OCI-LY7 (cell line): ENCODE measurements at regions not wholly inside any gene's neighbourhood (a gene's known extent, or its start where the extent isn't known, plus 50 kb on each side); places are given as distances from the start of the nearest gene placed in this dataset.

Experiments
- EZH2phosphoT487 ChIP-seq: fragments of 200-600 bp; sonication (generic); IDR thresholded peaks from 2 replicates; pipeline ENCODE4 v1.6.1; 2018; ENCODE audit warnings: low read depth, borderline replicate concordance, mild to moderate bottlenecking, mixed run types, antibody characterized with exemption, low read length, moderate library complexity, mixed read lengths
- TF ChIP-seq, protein P1 (sequence below): fragments of 200-600 bp; sonication (generic); conservative IDR thresholded peaks from 2 replicates; pipeline ENCODE4 v1.5.1; 2014; ENCODE audit warnings: mild to moderate bottlenecking, antibody characterized with exemption, low read length, moderate library complexity, mixed read lengths

DNA sequence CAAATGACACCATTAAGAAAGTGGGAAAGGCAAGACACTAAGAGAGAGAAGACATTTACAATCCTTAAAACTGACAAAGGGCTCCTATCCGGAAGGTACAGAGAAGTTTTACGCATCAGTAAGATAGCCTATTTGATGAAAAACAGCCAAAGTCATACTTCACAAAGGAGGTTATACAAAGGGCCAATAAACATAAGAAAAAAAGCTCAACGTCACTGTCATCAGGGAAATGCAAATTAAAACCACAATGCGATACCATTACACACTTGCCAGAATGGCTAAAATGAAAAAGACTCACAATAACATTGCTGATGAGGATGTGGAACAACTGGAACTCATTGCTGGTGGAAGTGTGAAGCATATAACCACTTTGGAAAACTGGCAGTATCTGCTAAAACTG is 168.6 kb upstream of the FAR2 start:
- TF ChIP-seq, protein P1, sequence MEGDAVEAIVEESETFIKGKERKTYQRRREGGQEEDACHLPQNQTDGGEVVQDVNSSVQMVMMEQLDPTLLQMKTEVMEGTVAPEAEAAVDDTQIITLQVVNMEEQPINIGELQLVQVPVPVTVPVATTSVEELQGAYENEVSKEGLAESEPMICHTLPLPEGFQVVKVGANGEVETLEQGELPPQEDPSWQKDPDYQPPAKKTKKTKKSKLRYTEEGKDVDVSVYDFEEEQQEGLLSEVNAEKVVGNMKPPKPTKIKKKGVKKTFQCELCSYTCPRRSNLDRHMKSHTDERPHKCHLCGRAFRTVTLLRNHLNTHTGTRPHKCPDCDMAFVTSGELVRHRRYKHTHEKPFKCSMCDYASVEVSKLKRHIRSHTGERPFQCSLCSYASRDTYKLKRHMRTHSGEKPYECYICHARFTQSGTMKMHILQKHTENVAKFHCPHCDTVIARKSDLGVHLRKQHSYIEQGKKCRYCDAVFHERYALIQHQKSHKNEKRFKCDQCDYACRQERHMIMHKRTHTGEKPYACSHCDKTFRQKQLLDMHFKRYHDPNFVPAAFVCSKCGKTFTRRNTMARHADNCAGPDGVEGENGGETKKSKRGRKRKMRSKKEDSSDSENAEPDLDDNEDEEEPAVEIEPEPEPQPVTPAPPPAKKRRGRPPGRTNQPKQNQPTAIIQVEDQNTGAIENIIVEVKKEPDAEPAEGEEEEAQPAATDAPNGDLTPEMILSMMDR = no peak
- TF ChIP-seq EZH2phosphoT487 = no peak
